ENCODE measurements at regions not wholly inside any gene's neighbourhood (a gene's known extent, or its start where the extent isn't known, plus 50 kb on each side); places are given as distances from the start of the nearest gene placed in this dataset.
"Not testable (repeated sequence)": the region's sequence is repeated elsewhere in the genome, so short reads cannot be mapped to it uniquely, and the experiment has no call there.

DNA sequence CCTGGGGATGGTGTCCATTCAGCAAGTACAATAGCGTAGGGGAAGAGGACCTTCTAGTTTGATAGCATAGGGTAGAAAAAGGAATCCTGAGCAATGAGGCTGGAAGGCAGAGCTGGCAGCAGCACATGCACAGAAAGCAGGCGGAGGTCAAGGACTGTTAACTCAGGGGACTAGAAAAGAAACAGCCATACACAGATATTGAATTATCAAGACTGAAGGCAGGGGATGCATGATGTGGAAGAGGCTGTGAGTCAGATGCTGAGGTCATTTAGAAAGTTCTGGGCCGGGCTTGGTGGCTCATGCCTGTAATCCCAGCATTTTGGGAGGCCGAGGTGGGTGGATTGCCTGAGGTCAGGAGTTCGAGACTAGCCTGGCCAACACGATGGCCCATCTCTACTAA, 65.6 kb downstream of the OPTC start:
- Histone ChIP-seq H3K36me3 (replicated peaks in 1 of 2) (no peaks in the 10 kb centered on the region), H3K27ac (peak overlapping the region; percentile 40 to 91 (median 65)), H3K4me3 (no peak overlapping the region), H3K9me3 (replicated peaks in 1 of 3) (no peaks in the 10 kb centered on the region), H3K27me3 (no peaks in the 10 kb centered on the region), H3K4me1 (replicated peaks in 1 of 2) (peaks cover 6 to 30% of the 10 kb centered on the region in 2 donors)
- TF ChIP-seq, protein P1, sequence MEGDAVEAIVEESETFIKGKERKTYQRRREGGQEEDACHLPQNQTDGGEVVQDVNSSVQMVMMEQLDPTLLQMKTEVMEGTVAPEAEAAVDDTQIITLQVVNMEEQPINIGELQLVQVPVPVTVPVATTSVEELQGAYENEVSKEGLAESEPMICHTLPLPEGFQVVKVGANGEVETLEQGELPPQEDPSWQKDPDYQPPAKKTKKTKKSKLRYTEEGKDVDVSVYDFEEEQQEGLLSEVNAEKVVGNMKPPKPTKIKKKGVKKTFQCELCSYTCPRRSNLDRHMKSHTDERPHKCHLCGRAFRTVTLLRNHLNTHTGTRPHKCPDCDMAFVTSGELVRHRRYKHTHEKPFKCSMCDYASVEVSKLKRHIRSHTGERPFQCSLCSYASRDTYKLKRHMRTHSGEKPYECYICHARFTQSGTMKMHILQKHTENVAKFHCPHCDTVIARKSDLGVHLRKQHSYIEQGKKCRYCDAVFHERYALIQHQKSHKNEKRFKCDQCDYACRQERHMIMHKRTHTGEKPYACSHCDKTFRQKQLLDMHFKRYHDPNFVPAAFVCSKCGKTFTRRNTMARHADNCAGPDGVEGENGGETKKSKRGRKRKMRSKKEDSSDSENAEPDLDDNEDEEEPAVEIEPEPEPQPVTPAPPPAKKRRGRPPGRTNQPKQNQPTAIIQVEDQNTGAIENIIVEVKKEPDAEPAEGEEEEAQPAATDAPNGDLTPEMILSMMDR (IDR thresholded peaks at IDR 0.05): no peak
- peak in 1 of 2 donors; percentile 31 for TF ChIP-seq POLR2A (IDR thresholded peaks at IDR 0.05)
- intact Hi-C loops (cut with DNase I): no loop called here
- 55 to 66% (median 60%) methylated on average over 6 of the region's 6 CpGs for WGBS, 4 donors
- peak; percentile 47 to 85 (median 80) for DNase-seq

DNA sequence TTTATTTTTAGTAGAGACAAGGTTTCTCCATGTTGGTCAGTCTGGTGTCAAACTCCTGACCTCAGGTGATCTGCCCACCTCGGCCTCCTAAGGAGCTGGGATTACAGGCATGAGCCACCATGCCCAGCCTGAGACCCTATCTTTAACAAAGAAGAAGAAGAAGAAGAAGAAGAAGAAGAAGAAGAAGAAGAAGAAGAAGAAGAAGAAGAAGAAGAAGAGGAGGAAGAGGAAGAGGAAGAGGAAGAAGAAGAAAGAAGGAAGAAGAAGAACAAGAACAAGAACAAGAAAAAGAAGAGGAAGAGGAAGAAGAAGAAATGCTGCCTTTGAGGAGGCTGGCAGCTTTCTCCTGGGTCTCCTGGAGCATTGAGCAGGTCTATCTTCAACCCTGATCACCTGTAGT, 64.9 kb upstream of the ATP2B4 start:
- H3K27me3 ChIP-seq; H3K4me3 ChIP-seq; H3K9me3 ChIP-seq (replicated peaks in 1 of 3); intact Hi-C loops (cut with DNase I); H3K27ac ChIP-seq; DNase-seq; H3K36me3 ChIP-seq (replicated peaks in 1 of 2): not testable (repeated sequence)
- 85 to 100% (median 95%) methylated on average over 1 of the region's 1 CpG for WGBS, 4 donors
- H3K4me1 ChIP-seq (replicated peaks in 1 of 2): peaks cover 6 to 23% of the 10 kb centered on the region in 2 donors

DNA sequence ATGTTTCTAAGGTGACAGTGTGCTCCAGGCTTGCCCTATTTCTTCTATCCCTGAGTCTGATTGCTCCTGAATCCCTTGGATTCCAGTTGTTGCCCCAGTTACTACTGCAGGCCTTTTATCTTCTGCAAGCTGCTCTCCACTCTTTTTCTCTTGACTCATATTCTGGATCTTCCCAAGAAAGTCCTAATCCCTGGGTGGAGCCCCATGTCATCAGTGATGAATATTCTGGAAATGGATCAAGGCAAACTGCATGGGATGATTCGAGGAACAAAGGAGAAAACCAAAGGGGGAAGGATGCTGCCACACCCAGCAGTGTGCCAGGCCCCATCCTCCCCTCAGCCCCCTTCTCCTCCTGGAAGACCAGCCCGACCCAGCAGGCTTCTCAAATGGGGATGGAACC, 63.3 kb upstream of the ATP2B4 start:
- no peaks in the 10 kb centered on the region for H3K36me3 ChIP-seq (replicated peaks in 1 of 2)
- intact Hi-C loops (cut with DNase I): no loop called here
- no peak overlapping the region for H3K27ac ChIP-seq
- peaks cover 0 to 10% of the 10 kb centered on the region in 2 donors for H3K4me1 ChIP-seq (replicated peaks in 1 of 2)
- no peaks in the 10 kb centered on the region for H3K9me3 ChIP-seq (replicated peaks in 1 of 3)
- H3K27me3 ChIP-seq: no peaks in the 10 kb centered on the region
- TF ChIP-seq, protein P1 (IDR thresholded peaks at IDR 0.05): no peak
- TF ChIP-seq POLR2A (IDR thresholded peaks at IDR 0.05): no peak
- WGBS, 4 donors: 54 to 69% (median 60%) methylated on average over 2 of the region's 2 CpGs
- no peak overlapping the region for H3K4me3 ChIP-seq
- no peak for DNase-seq

DNA sequence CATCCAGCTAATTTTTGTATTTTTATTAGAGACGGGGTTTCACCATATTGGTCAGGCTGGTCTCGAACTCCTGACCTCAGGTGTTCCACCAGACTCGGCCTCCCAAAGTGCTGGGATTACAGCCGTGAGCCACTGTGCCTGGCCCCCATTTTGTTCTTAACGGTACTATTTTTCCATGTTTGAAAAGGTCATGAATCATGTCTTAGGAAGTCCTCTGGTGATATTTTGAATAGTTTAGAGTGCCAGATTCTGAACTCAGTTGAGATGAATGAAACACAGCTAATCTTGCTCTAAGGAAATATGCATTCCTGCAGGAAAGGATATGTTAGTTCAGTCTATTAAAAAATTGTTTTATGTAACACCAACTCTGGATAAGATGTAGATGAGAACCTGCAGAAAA, 62.6 kb upstream of the ATP2B4 start:
- DNase-seq: no peak
- no peak overlapping the region for H3K27ac ChIP-seq
- H3K36me3 ChIP-seq (replicated peaks in 1 of 2): no peaks in the 10 kb centered on the region
- no peak overlapping the region for H3K4me3 ChIP-seq
- intact Hi-C loops (cut with DNase I): no loop called here
- H3K27me3 ChIP-seq: no peaks in the 10 kb centered on the region
- TF ChIP-seq, protein P1 (IDR thresholded peaks at IDR 0.05): no peak
- TF ChIP-seq POLR2A (IDR thresholded peaks at IDR 0.05): no peak
- WGBS, 4 donors: 71 to 86% (median 78%) methylated on average over 5 of the region's 5 CpGs
- no peaks in the 10 kb centered on the region for H3K9me3 ChIP-seq (replicated peaks in 1 of 3)
- peaks cover 0 to 4% of the 10 kb centered on the region in 2 donors for H3K4me1 ChIP-seq (replicated peaks in 1 of 2)

DNA sequence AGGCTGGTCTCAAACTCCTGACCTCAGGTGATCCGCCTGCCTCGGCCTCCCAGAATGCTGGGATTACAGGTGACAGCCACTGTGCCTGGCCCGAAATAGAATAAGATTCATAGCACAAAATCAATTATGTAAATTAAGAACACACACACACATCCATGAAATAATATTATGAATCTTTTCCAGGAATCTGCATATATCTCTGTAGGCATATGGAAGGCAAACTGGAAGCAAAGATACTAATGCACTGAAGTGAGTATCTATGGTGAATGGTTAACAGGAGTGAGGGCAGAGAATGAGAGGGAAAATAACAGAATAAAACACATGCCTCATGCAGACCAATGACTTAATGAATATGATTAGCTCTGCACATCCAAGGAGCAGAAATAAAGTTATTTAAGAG, 61.6 kb upstream of the ATP2B4 start:
- no peak for DNase-seq
- Histone ChIP-seq H3K4me3 (no peak overlapping the region), H3K9me3 (replicated peaks in 1 of 3) (no peaks in the 10 kb centered on the region), H3K4me1 (replicated peaks in 1 of 2) (no peaks in the 10 kb centered on the region), H3K27ac (no peak overlapping the region), H3K36me3 (replicated peaks in 1 of 2) (no peaks in the 10 kb centered on the region), H3K27me3 (no peaks in the 10 kb centered on the region)
- 79 to 96% (median 91%) methylated on average over 3 of the region's 3 CpGs for WGBS, 4 donors
- no peak for TF ChIP-seq POLR2A (IDR thresholded peaks at IDR 0.05)
- TF ChIP-seq, protein P1 (IDR thresholded peaks at IDR 0.05): no peak
- intact Hi-C loops (cut with DNase I): no loop called here
